Activated T-cell treated with anti-CD3 and anti-CD28 coated beads for 4 hours (primary cell): ENCODE measurements at regions not wholly inside any gene's neighbourhood (a gene's known extent, or its start where the extent isn't known, plus 50 kb on each side); places are given as distances from the start of the nearest gene placed in this dataset.
"Not testable (repeated sequence)": the region's sequence is repeated elsewhere in the genome, so short reads cannot be mapped to it uniquely, and the experiment has no call there.

Source experiments
- DNase-seq: peaks from one replicate; pipeline ENCODE4 v3.0.0-alpha.2; 2020

GRCh38 chr1:219020846-219021245 is 152.8 kb upstream of the LYPLAL1 start:
- DNase-seq: no peak

DNA sequence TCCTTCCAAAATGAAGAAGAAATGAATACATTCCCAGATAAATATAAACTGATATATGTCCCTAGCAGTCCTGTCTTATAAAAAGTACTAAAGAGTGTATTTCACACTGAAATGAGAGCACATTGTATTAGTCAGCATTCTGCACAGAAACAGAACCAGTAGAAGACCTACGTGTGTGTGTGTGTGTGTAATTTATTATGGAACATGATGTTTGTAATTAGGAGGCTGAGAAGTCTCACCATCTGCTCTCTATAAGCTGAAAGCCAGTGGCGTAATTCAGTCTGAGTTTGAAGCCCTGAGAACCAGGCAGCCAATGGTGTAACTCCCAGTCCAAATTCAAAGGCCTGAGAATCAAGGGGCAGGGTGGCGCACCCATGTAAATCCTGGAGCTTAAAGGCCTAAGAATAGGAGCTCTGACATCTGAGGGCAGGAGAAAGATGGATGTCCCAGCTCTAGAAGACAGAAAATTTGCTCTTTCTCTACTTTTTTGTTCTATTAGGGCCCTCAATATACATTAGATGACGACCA is 146.5 kb upstream of the LYPLAL1 start:
- DNase-seq: no peak

GRCh38 chr1:219031809-219032208 is 141.9 kb upstream of the LYPLAL1 start:
- no peak for DNase-seq

DNA sequence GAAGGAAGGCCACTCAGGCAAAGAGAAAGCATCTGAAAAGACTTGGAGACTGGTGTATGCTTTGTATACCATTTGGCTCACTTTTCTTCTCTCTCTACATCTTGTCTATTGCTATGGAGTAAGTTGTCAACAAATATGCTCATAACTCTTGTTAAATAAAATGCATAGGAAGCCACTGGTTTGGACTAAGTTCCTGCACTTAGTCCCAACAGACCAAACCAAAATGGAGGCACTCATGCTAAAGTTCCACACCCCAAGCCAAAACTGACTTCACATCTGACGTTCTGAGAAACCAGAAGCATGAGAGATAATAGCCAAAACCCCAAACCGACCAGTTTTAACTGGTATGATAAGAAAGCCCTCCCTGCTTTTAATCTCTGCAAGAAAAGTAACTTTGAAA is 135.3 kb upstream of the LYPLAL1 start:
- DNase-seq: no peak

GRCh38 chr1:219039017-219039681 is 134.5 kb upstream of the LYPLAL1 start:
- DNase-seq: no peak

DNA sequence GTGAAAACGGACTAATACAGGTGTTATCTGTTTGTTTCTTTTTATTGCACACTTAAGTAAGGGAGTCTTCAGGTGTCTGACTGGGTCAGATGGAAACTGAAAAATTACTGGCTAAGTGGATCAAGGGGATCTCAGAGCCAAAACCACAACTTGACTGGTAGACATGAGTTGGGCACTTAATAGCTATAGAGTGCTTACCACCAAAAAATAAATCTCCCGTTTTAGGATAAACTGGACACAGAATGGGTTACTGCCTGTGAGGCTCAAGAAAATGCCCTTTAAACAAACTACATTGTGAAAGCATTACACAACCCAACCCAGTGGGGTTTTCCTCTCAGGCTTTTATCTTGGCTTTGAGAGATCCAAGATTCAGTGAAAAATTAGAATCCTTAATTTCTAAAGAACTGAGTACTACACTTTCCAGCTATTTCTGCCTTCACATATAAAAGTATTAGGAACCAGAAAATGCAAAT is 134.0 kb upstream of the LYPLAL1 start:
- DNase-seq: no peak

DNA sequence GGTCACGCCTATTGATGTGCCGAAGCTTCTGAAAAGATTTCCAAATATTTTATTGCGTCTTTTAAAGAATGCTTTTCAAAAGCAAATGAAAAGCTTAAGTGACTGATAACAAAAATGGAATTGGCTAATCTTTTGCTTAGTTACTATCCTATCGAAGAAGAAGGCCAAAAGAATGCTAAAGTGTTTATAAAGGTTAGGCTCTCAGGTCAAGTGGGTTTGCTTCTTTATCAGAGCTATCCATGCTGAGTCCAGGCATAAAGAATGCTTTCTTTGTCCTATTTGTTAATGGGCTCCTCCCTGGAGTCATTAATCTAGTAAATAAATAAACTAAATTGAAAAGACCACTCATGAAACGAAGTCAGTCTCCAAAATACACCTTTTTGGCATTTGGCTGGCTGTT is 133.4 kb upstream of the LYPLAL1 start:
- DNase-seq: no peak

GRCh38 chr1:219041141-219041540 is 132.5 kb upstream of the LYPLAL1 start:
- no peak for DNase-seq

DNA sequence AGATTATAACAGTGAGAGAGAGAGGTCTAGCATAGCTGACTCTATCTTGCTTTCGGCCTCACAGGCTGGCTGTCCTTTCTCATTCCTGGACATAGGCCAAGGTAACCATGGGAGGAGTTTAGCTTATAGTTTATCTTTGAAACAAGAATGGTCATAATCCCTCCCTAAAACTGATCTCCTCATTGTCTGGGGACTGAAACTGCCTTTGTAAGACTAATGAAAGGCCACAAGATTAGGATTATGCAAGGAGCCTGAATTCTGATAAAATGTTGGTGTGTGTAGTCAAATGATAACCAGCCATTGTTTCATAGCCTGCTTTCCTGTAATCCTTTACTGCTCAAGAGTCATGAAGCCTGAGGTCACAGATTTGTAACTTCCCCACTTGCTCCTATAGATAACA is 131.9 kb upstream of the LYPLAL1 start:
- no peak for DNase-seq

DNA sequence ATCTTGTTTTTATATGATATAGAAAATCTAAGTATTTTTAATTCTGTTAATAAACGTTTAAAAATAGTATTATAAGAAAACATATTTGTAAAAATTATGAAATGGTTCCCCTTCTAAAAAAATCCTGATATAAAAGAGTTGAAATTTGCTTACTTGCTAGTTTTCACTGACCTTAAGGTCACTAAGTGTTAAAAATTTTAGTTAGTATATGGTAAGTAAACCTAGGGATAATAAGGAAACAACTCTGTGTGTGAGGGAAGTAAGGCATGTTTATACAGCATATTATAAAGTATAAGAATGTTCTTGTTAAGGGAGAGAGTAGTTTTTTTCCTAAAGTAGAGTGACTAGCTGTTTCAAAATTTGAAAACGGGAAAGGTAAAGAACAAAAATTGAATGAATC is 130.9 kb upstream of the LYPLAL1 start:
- no peak for DNase-seq

DNA sequence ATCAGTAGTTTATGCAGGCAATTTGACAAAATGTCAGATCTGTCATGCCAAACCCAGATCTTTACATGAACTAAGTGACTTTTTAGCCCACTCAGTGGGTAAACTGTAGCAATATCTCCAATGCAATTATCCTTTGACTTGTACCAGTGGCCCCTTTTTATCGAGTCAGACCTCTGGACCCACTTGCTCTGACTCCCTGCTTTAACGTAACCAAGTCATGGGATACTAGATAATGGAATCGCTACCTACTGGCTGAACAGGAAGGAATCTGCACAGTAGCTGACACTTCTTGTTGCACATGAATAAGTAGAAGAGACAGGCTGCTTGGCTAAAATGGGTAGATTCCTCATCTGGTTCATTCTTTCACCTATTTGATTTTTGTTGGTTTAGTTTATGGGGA is 128.4 kb upstream of the LYPLAL1 start:
- DNase-seq: no peak

DNA sequence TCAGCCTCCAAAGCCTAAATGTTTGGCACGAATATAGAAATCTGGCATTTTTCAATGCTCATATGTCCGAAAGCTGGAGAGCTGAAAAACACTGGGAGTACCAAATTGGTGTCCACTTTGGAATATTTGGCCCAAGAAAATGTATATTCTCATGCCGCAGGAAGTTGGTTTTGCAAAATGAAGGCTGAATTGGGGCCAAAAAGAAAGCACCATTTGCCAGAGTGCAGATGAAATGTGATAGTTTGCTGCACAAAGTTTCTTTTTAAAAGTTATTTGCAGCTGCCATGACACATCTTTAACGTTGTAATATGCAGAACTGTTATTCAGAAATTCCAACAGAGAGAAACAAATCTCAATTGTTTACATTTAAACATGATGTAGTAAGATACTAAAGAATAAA is 124.2 kb upstream of the LYPLAL1 start:
- no peak for DNase-seq

GRCh38 chr1:219050086-219050821 is 123.4 kb upstream of the LYPLAL1 start:
- no peak for DNase-seq

DNA sequence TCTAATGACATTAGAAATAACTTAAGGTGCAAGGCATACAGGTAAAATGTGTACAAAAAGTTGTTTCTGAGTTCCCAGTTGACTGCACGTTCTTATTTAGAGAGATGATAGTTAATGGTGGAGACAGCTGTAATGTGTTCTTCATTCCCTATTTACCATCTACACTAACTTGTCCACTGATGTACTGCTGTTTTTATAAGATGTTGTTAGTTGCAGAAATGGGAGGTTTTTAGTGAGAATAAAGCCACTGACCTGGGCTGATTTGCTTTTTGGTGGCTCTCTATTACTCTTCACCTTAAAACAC is 122.9 kb upstream of the LYPLAL1 start:
- no peak for DNase-seq

- DNase-seq: no peak
These were observed 122.1 kb upstream of the LYPLAL1 start for GRCh38 chr1:219051547-219051946.

DNA sequence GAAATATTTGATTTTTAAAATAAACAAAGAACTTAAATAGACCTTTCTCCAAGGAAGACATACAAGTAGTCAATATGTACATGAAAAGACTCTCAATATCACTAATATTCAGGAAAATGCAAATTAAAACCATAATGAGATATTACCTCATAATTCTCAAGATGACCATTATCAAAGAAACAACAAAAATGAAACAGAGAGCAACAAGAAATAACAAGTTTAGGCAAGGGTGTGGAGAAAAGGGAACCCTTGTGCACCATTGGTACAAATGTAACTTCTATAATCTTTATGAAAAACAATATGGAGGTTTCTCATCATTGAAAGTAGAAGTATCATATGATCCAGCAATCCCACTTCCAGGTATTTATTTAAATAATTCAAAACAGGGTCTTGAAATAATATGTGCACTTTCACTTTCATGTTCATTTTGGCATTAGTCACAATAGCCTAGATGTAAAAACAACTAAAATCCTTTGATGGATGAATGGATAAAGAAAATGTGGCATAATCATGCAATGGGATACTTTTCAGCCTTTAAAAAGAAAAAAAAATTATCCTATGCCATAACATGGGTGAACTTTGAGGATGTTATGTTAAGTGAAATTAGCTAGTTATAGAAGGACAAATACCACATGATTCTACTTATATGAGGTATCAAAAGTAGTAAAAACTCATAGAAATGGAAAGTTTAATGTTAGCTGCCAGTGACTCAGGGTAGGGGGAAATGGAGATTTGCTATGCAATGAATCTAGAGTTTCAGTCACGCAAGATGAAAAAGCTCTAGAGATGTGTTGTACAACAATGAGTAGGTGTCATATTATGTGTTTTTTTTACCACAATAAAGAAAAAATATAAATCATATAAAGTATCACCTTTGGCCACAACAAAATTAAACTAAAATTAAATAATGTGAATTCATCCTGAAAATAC is 114.5 kb upstream of the LYPLAL1 start:
- DNase-seq: no peak

GRCh38 chr1:219060798-219061197 is 112.9 kb upstream of the LYPLAL1 start:
- DNase-seq: no peak

GRCh38 chr1:219062161-219062560 is 111.5 kb upstream of the LYPLAL1 start:
- no peak for DNase-seq

DNA sequence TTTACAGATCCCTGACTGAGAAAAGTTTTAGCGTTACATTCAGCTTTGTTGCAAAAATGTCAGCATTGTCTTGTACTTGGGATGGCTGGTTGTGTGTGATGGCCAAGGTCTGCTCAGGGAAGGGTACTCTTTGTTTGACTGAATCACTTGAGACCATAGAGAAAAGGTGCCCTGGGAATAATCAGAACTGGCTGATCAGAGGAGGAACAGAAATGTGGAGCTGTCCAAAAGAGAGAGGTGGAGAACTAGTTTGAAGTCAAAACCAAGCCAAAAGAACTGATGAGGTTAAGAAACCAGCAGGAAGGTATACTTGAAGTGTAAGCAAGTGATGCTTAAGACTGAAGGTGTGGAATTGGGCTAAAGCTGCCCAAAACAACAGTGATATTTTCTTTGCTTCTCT is 107.6 kb upstream of the LYPLAL1 start:
- no peak for DNase-seq

GRCh38 chr1:219066631-219067349 is 106.9 kb upstream of the LYPLAL1 start:
- DNase-seq: no peak

DNA sequence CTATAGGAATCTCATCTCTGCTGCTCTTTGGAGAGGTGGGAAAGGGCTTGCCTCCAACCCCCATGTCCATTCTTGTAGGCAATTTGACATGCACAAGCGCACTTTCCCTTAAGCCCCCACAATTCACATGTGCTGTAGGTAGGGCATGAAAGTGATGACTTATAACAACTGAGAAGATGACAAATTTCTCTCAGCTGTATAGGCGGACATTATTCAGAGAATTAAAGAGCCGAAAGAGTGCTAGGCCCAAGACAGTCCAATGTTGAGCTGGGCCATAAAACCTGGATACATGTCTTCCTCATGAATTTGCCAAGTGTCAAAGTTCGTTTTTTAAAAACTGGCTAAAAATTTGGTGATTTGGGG is 106.3 kb upstream of the LYPLAL1 start:
- DNase-seq: no peak

DNA sequence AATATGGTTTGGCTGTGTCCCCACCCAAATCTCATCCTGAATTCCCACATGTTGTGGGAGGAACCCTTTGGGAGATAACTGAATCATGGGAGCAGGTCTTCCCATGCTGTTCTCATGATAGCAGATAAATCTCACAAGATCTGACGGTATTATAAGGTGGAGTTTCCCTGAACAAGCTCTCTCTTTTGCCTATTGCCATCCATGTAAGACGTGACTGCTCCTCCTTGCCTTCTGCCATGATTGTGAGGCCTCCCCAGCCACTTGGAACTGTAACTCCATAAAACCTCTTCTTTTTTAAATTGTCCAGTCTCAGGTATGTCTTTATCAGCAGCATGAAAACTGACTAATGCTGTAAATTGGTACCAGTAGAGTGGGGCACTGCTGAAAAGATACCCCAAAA is 103.3 kb upstream of the LYPLAL1 start:
- not testable (repeated sequence) for DNase-seq

DNA sequence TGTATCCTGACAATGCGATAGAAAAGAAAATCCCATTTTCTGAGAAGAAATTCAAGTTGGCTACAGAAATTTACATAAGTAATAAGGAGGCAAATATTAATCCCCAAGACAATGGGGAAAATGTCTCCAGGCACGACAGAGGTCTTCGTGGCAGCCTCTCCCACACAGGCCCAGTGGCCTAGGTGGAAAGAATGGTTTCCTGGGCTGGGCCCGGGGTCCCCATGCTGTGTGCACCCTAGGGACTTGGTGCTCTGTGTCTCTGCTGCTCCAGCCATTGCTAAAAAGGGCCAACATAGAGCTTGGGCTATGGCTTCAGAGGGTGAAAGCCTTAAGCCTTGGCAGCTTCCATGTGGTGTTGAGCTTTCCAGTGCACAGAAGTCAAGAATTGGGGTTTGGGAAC is 102.5 kb upstream of the LYPLAL1 start:
- DNase-seq: no peak
